CD4-positive, CD25-positive, alpha-beta regulatory T cell (primary cell): ENCODE measurements at regions not wholly inside any gene's neighbourhood (a gene's known extent, or its start where the extent isn't known, plus 50 kb on each side); places are given as distances from the start of the nearest gene placed in this dataset.

ENCODE experiments used
- ATAC-seq, 2 donors: fragments of 150-1000 bp; cut with Tn5 transposase; one replicate each; pipeline ENCODE4 v1.10.0; 2021; ENCODE audit warnings: low read depth in 2 of 2, moderate number of reproducible peaks in 2 of 2, moderate library complexity in 1 of 2
- DNase-seq, 3 donors: peaks; one replicate each; pipeline versions ENCODE4 v3.0.0 to v3.0.0-alpha.2; 2012 to 2022; ENCODE audit warnings: mixed read lengths in 1 of 3
- H3K27ac ChIP-seq: one replicate; pipeline ENCODE4 v1.7.0; 2013; ENCODE audit warnings: mild to moderate bottlenecking, low read length; ENCODE audit not compliant: insufficient read depth, poor library complexity, severe bottlenecking
- H3K27me3 ChIP-seq: one replicate; pipeline ENCODE4 v1.7.0; 2013; ENCODE audit warnings: low read length; ENCODE audit not compliant: control insufficient read depth, insufficient read depth
- H3K36me3 ChIP-seq: one replicate; pipeline ENCODE4 v1.7.0; 2013; ENCODE audit warnings: mild to moderate bottlenecking, low read length, moderate library complexity; ENCODE audit not compliant: control insufficient read depth, insufficient read depth
- H3K4me1 ChIP-seq: 2 replicates; pipeline ENCODE4 v1.7.0; 2013; ENCODE audit warnings: mild to moderate bottlenecking, low read length; ENCODE audit not compliant: insufficient read depth, control insufficient read depth, poor library complexity, severe bottlenecking
- H3K4me3 ChIP-seq: one replicate; pipeline ENCODE4 v1.7.0; 2013; ENCODE audit warnings: low read depth, mild to moderate bottlenecking, low read length, moderate library complexity
- H3K9me3 ChIP-seq, 2 experiments: 1 replicate in 1 of 2; 2 replicates in 1 of 2; pipeline ENCODE4 v1.7.0; 2013; ENCODE audit warnings: low read length in 2 of 2, mild to moderate bottlenecking in 1 of 2, moderate library complexity in 1 of 2; ENCODE audit not compliant: control insufficient read depth in 2 of 2
- H3K27ac Mint-ChIP-seq, 3 donors: one replicate each; pipeline ENCODE4 v1.8.0; 2020 to 2022; ENCODE audit warnings: mild to moderate bottlenecking in 3 of 3, mixed read lengths in 3 of 3, moderate library complexity in 2 of 3
- H3K27me3 Mint-ChIP-seq: one replicate; pipeline ENCODE4 v1.8.0; 2022; ENCODE audit warnings: mild to moderate bottlenecking, mixed read lengths
- H3K36me3 Mint-ChIP-seq: one replicate; pipeline ENCODE4 v1.8.0; 2020; ENCODE audit warnings: mixed read lengths
- H3K4me1 Mint-ChIP-seq, 4 donors: one replicate each; pipeline ENCODE4 v1.8.0; 2020 to 2022; ENCODE audit warnings: mixed read lengths in 4 of 4, mild to moderate bottlenecking in 1 of 4
- H3K4me3 Mint-ChIP-seq, 4 donors: one replicate each; pipeline ENCODE4 v1.8.0; 2020 to 2022; ENCODE audit warnings: mild to moderate bottlenecking in 4 of 4, mixed read lengths in 4 of 4, moderate library complexity in 3 of 4
- H3K9me3 Mint-ChIP-seq, 7 donors: one replicate each; pipeline ENCODE4 v1.8.0; 2020 to 2022; ENCODE audit warnings: mixed read lengths in 7 of 7, mild to moderate bottlenecking in 3 of 7, moderate library complexity in 2 of 7

- Histone ChIP-seq H3K36me3 (no peaks in the 10 kb centered on the region), H3K9me3 (no peaks in the 10 kb centered on the region), H3K27ac (no peak overlapping the region), H3K4me3 (no peak overlapping the region), H3K27me3 (no peaks in the 10 kb centered on the region), H3K4me1 (no peaks in the 10 kb centered on the region)
- peaks cover 4% of the 10 kb centered on the region for H3K27me3 Mint-ChIP-seq
- no peaks in the 10 kb centered on the region for H3K4me1 Mint-ChIP-seq
- no peak for DNase-seq
- peaks cover 0 to 1% (median 0%) of the 10 kb centered on the region in 7 donors for H3K9me3 Mint-ChIP-seq
- H3K27ac Mint-ChIP-seq = peak overlapping the region in 1 of 3 donors; percentile 58
- ATAC-seq = no peak
- no peak overlapping the region for H3K4me3 Mint-ChIP-seq
- H3K36me3 Mint-ChIP-seq = no peaks in the 10 kb centered on the region
These were observed 246.4 kb upstream of the TLE3 start for GRCh38 chr15:70343961-70344621.

- no peak overlapping the region for H3K27ac Mint-ChIP-seq
- H3K4me1 Mint-ChIP-seq = no peaks in the 10 kb centered on the region
- H3K4me3 Mint-ChIP-seq = no peak overlapping the region
- no peaks in the 10 kb centered on the region for H3K4me1 ChIP-seq
- no peak for DNase-seq
- no peak for ATAC-seq
- H3K4me3 ChIP-seq = no peak overlapping the region
- H3K9me3 Mint-ChIP-seq = no peaks in the 10 kb centered on the region
- no peaks in the 10 kb centered on the region for H3K36me3 Mint-ChIP-seq
- H3K27me3 ChIP-seq = no peaks in the 10 kb centered on the region
- no peaks in the 10 kb centered on the region for H3K9me3 ChIP-seq
- H3K27ac ChIP-seq = no peak overlapping the region
- no peaks in the 10 kb centered on the region for H3K36me3 ChIP-seq
- H3K27me3 Mint-ChIP-seq = no peaks in the 10 kb centered on the region
These were observed 245.1 kb upstream of the TLE3 start for GRCh38 chr15:70342554-70343548.

GRCh38 chr15:70342141-70342540, 244.4 kb upstream of the TLE3 start:
- Histone ChIP-seq H3K9me3 (no peaks in the 10 kb centered on the region), H3K36me3 (no peaks in the 10 kb centered on the region), H3K4me3 (no peak overlapping the region), H3K27me3 (no peaks in the 10 kb centered on the region), H3K4me1 (no peaks in the 10 kb centered on the region), H3K27ac (no peak overlapping the region)
- Mint-ChIP-seq H3K27me3 (no peaks in the 10 kb centered on the region), H3K9me3 (no peaks in the 10 kb centered on the region), H3K27ac (no peak overlapping the region), H3K36me3 (no peaks in the 10 kb centered on the region), H3K4me1 (no peaks in the 10 kb centered on the region), H3K4me3 (no peak overlapping the region)
- DNase-seq = no peak
- no peak for ATAC-seq

GRCh38 chr15:70341566-70341965, 243.8 kb upstream of the TLE3 start:
- Mint-ChIP-seq H3K4me3 (no peak overlapping the region), H3K27ac (no peak overlapping the region), H3K27me3 (no peaks in the 10 kb centered on the region), H3K4me1 (no peaks in the 10 kb centered on the region), H3K36me3 (no peaks in the 10 kb centered on the region), H3K9me3 (peaks cover 0 to 3% (median 0%) of the 10 kb centered on the region in 7 donors)
- Histone ChIP-seq H3K27ac (no peak overlapping the region), H3K36me3 (no peaks in the 10 kb centered on the region), H3K9me3 (no peaks in the 10 kb centered on the region), H3K27me3 (no peaks in the 10 kb centered on the region), H3K4me1 (no peaks in the 10 kb centered on the region), H3K4me3 (no peak overlapping the region)
- no peak for DNase-seq
- no peak for ATAC-seq

GRCh38 chr15:70340494-70340870, 242.8 kb upstream of the TLE3 start:
- no peak overlapping the region for H3K4me3 ChIP-seq
- H3K36me3 ChIP-seq = no peaks in the 10 kb centered on the region
- ATAC-seq (no peak), DNase-seq (no peak)
- Mint-ChIP-seq H3K4me1 (no peaks in the 10 kb centered on the region), H3K4me3 (no peak overlapping the region), H3K36me3 (no peaks in the 10 kb centered on the region), H3K27ac (no peak overlapping the region), H3K27me3 (no peaks in the 10 kb centered on the region), H3K9me3 (peaks cover 0 to 10% (median 3%) of the 10 kb centered on the region in 7 donors)
- no peaks in the 10 kb centered on the region for H3K27me3 ChIP-seq
- no peaks in the 10 kb centered on the region for H3K4me1 ChIP-seq
- H3K9me3 ChIP-seq = peaks cover 0 to 1% of the 10 kb centered on the region in 2 experiments
- H3K27ac ChIP-seq = no peak overlapping the region

- DNase-seq = no peak
- H3K27me3 ChIP-seq = no peaks in the 10 kb centered on the region
- H3K4me1 Mint-ChIP-seq = no peaks in the 10 kb centered on the region
- no peaks in the 10 kb centered on the region for H3K27me3 Mint-ChIP-seq
- no peak overlapping the region for H3K27ac ChIP-seq
- peaks cover 5 to 8% of the 10 kb centered on the region in 2 experiments for H3K9me3 ChIP-seq
- H3K27ac Mint-ChIP-seq = no peak overlapping the region
- no peak for ATAC-seq
- no peak overlapping the region for H3K4me3 ChIP-seq
- no peaks in the 10 kb centered on the region for H3K36me3 ChIP-seq
- H3K4me3 Mint-ChIP-seq = no peak overlapping the region
- peaks cover 0 to 13% (median 4%) of the 10 kb centered on the region in 7 donors for H3K9me3 Mint-ChIP-seq
- no peaks in the 10 kb centered on the region for H3K36me3 Mint-ChIP-seq
- H3K4me1 ChIP-seq = no peaks in the 10 kb centered on the region
These were observed 242.1 kb upstream of the TLE3 start for GRCh38 chr15:70339571-70340493.
